ENCODE measurements at regions not wholly inside any gene's neighbourhood (a gene's known extent, or its start where the extent isn't known, plus 50 kb on each side); places are given as distances from the start of the nearest gene placed in this dataset.

- no peaks in the 10 kb centered on the region for H3K36me3 ChIP-seq
Observed at GRCh38 chr16:65861131-65861731, 505.3 kb upstream of the CDH5 start.

DNA sequence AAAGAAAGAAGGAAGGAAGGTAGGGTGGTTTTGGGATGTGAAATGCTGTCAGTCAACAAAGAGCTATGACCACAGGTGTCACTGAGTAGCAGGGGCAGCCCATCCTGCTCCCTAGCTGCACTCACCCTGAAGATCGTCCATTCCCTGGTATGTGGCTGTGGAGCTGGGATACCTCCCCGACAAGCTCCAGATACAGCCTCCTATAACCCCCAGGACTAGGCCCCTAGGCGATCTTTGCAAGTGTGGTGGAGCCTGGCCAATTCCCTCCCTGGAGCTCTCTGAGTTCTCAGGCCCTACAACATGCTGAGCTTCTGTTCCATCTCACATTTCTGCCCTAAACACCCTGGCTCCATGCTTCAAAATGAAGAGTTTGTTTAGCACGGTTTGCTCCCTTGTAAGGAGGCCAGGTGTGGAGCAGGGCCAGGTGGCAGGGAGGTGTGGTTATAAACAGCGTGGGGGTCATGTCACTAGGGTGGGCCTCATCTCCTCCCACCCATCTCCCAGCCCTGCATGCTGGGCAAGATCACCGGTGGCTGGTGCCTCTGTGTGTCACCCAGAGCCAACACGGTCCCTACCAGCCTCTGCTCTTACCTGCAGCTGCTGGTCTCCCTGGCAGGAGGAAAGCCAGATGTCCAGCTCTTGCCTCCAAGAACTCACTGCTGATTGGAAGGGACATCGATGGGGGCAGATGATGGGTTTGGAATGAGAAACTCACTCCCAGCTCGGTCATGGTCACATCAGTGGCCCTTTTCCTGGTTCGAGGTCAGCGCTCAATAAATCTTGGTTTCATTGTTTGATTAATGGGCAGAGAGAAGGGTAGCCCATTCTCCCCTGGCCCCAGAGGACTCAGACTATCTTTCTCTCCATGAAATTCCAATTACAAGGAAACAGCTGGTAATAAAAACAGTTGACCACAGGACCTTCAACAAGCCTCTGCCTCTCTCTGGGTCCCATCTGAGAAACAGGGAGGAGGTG, 511.0 kb upstream of the CDH5 start:
- DNase-seq = no peak
- 76 to 87% (median 83%) methylated on average over 8 to 11 of the region's 11 CpGs for WGBS, 5 donors
- H3K27ac ChIP-seq = no peak overlapping the region
- H3K4me3 ChIP-seq = no peak overlapping the region
- H3K36me3 ChIP-seq = no peaks in the 10 kb centered on the region
- no peaks in the 10 kb centered on the region for H3K4me1 ChIP-seq
- H3K27me3 ChIP-seq = peaks cover 0 to 4% (median 0%) of the 10 kb centered on the region in 3 donors
- intact Hi-C loops (cut with DNase I; ENCODE audit: low total_unique reads) = no loop called here
- TF ChIP-seq POLR2A (IDR thresholded peaks at IDR 0.05) = no peak
- no peak for TF ChIP-seq POLR2AphosphoS5 (IDR thresholded peaks at IDR 0.05)
- TF ChIP-seq, protein P1, sequence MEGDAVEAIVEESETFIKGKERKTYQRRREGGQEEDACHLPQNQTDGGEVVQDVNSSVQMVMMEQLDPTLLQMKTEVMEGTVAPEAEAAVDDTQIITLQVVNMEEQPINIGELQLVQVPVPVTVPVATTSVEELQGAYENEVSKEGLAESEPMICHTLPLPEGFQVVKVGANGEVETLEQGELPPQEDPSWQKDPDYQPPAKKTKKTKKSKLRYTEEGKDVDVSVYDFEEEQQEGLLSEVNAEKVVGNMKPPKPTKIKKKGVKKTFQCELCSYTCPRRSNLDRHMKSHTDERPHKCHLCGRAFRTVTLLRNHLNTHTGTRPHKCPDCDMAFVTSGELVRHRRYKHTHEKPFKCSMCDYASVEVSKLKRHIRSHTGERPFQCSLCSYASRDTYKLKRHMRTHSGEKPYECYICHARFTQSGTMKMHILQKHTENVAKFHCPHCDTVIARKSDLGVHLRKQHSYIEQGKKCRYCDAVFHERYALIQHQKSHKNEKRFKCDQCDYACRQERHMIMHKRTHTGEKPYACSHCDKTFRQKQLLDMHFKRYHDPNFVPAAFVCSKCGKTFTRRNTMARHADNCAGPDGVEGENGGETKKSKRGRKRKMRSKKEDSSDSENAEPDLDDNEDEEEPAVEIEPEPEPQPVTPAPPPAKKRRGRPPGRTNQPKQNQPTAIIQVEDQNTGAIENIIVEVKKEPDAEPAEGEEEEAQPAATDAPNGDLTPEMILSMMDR (IDR thresholded peaks at IDR 0.05) = no peak
- TF ChIP-seq EP300 (IDR thresholded peaks at IDR 0.05) = no peak
- peaks cover 4 to 18% (median 10%) of the 10 kb centered on the region in 4 donors for H3K9me3 ChIP-seq

More at GRCh38 chr16:65861131-65861731, 505.3 kb upstream of the CDH5 start:
- no peak overlapping the region for H3K4me3 ChIP-seq
- H3K27me3 ChIP-seq = peaks cover 0 to 4% (median 0%) of the 10 kb centered on the region in 3 donors
- 66 to 74% (median 74%) methylated on average over 3 of the region's 3 CpGs for WGBS, 5 donors
- no peaks in the 10 kb centered on the region for H3K4me1 ChIP-seq
- no peak for DNase-seq
- intact Hi-C loops (cut with DNase I; ENCODE audit: low total_unique reads) = no loop called here
- no peak for TF ChIP-seq EP300 (IDR thresholded peaks at IDR 0.05)
- TF ChIP-seq, protein P1 (IDR thresholded peaks at IDR 0.05) = no peak
- H3K9me3 ChIP-seq = peaks cover 0 to 16% (median 5%) of the 10 kb centered on the region in 4 donors
- H3K27ac ChIP-seq = no peak overlapping the region

GRCh38 chr16:65846210-65846602, 520.3 kb upstream of the CDH5 start:
- H3K27ac ChIP-seq = no peak overlapping the region
- no peaks in the 10 kb centered on the region for H3K4me1 ChIP-seq
- WGBS, 5 donors = 30 to 55% (median 46%) methylated on average over 1 of the region's 1 CpG
- H3K27me3 ChIP-seq = no peaks in the 10 kb centered on the region
- no peak overlapping the region for H3K4me3 ChIP-seq
- no peaks in the 10 kb centered on the region for H3K36me3 ChIP-seq
- intact Hi-C loops (cut with DNase I; ENCODE audit: low total_unique reads) = no loop called here
- DNase-seq = no peak
- no peaks in the 10 kb centered on the region for H3K9me3 ChIP-seq
- TF ChIP-seq, protein P1 (IDR thresholded peaks at IDR 0.05) = no peak
- no peak for TF ChIP-seq POLR2AphosphoS5 (IDR thresholded peaks at IDR 0.05)
- TF ChIP-seq POLR2A (IDR thresholded peaks at IDR 0.05) = no peak
- no peak for TF ChIP-seq EP300 (IDR thresholded peaks at IDR 0.05)

DNA sequence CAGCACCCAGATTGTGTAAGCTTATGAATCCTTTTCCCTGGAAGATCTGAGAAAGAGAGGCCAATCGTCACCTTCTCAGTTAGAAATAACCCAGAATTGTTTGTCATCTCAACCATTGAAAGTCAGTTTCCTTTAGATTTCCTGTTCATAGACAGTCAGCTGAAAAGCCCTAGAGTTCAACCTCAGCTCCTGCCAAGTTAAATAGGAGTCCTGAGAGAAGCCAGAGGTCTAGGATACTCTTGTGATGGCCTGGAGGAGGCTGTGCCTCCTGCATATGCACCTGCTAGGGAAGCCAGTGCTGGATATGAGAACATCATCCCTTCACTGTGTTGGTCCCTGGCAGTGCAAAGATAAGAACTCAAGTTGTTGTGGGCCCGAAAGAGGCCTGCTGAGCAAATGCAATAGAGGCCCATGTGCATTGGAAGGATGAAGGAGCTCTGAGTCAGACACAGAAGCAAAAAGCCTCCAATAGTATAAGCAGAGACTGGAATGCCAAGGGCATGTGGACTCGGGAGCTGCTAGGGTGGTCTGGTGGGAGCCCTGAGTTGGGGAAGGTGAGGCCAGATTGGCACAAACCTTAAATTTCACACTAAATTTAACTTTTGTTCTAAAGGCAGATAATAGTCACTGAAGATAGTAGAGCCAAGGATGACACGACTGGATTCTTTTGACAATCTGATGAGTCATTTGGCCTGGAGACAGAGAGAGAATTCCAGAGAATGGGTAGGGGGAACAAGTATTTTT, 520.9 kb upstream of the CDH5 start:
- WGBS, 5 donors = 63 to 80% (median 66%) methylated on average over 4 of the region's 4 CpGs
- intact Hi-C loops (cut with DNase I; ENCODE audit: low total_unique reads) = no loop called here
- Histone ChIP-seq H3K27me3 (no peaks in the 10 kb centered on the region), H3K9me3 (no peaks in the 10 kb centered on the region), H3K4me1 (no peaks in the 10 kb centered on the region), H3K36me3 (no peaks in the 10 kb centered on the region), H3K27ac (no peak overlapping the region), H3K4me3 (no peak overlapping the region)
- TF ChIP-seq POLR2A (IDR thresholded peaks at IDR 0.05) (no peak), POLR2AphosphoS5 (IDR thresholded peaks at IDR 0.05) (no peak), EP300 (IDR thresholded peaks at IDR 0.05) (no peak)
- TF ChIP-seq, protein P1 (IDR thresholded peaks at IDR 0.05) = no peak
- DNase-seq = no peak
